OCI-LY7 (cell line): ENCODE measurements at regions not wholly inside any gene's neighbourhood (a gene's known extent, or its start where the extent isn't known, plus 50 kb on each side); places are given as distances from the start of the nearest gene placed in this dataset.

Source experiments
- CTCF ChIP-seq: fragments of 200-600 bp; sonication (generic); conservative IDR thresholded peaks from 2 replicates; pipeline ENCODE4 v1.5.1; 2014; ENCODE audit warnings: mild to moderate bottlenecking, antibody characterized with exemption, low read length, moderate library complexity, mixed read lengths
- EZH2phosphoT487 ChIP-seq: fragments of 200-600 bp; sonication (generic); IDR thresholded peaks from 2 replicates; pipeline ENCODE4 v1.6.1; 2018; ENCODE audit warnings: low read depth, borderline replicate concordance, mild to moderate bottlenecking, mixed run types, antibody characterized with exemption, low read length, moderate library complexity, mixed read lengths

GRCh38 chr10:64458306-64458705, 937.1 kb downstream of the REEP3 start:
- TF ChIP-seq CTCF (no peak), EZH2phosphoT487 (no peak)
